Neuron (in vitro differentiated cells): ENCODE measurements at regions not wholly inside any gene's neighbourhood (a gene's known extent, or its start where the extent isn't known, plus 50 kb on each side); places are given as distances from the start of the nearest gene placed in this dataset.

ENCODE experiments used
- H2AFZ ChIP-seq: one replicate; pipeline ENCODE4 v1.6.1; 2013; ENCODE audit warnings: low read depth, mild to moderate bottlenecking, inconsistent platforms, low read length, moderate library complexity
- H3K27me3 ChIP-seq: one replicate; pipeline ENCODE4 v1.6.1; 2013; ENCODE audit warnings: low read length; ENCODE audit not compliant: insufficient read depth
- H3K36me3 ChIP-seq: one replicate; pipeline ENCODE4 v1.6.1; 2013; ENCODE audit warnings: low read length; ENCODE audit not compliant: insufficient read depth
- H3K4me1 ChIP-seq: one replicate; pipeline ENCODE4 v1.6.1; 2013; ENCODE audit warnings: low read length; ENCODE audit not compliant: insufficient read depth
- H3K4me3 ChIP-seq: 2 replicates; pipeline ENCODE4 v1.5.1; 2013; ENCODE audit warnings: mild to moderate bottlenecking, low read length, moderate library complexity
- H3K9me3 ChIP-seq: one replicate; pipeline ENCODE4 v1.6.1; 2013; ENCODE audit warnings: low read length

GRCh38 chr12:91810077-91810476 is 335.6 kb downstream of the BTG1 start:
- H3K36me3 ChIP-seq = no peaks in the 10 kb centered on the region
- H3K27me3 ChIP-seq = no peaks in the 10 kb centered on the region
- H3K4me1 ChIP-seq = no peaks in the 10 kb centered on the region
- peaks cover 5% of the 10 kb centered on the region for H3K9me3 ChIP-seq
- H3K4me3 ChIP-seq = no peak overlapping the region
- no peak overlapping the region for H2AFZ ChIP-seq

- no peaks in the 10 kb centered on the region for H3K4me1 ChIP-seq
- H3K27me3 ChIP-seq = no peaks in the 10 kb centered on the region
- no peak overlapping the region for H3K4me3 ChIP-seq
- peaks cover 4% of the 10 kb centered on the region for H3K9me3 ChIP-seq
- no peak overlapping the region for H2AFZ ChIP-seq
- no peaks in the 10 kb centered on the region for H3K36me3 ChIP-seq
These were observed 340.6 kb downstream of the BTG1 start for GRCh38 chr12:91805031-91805430.

GRCh38 chr12:91804533-91804932 is 341.1 kb downstream of the BTG1 start:
- Histone ChIP-seq H3K4me3 (no peak overlapping the region), H3K9me3 (peaks cover 4% of the 10 kb centered on the region), H3K4me1 (no peaks in the 10 kb centered on the region), H3K27me3 (no peaks in the 10 kb centered on the region), H3K36me3 (no peaks in the 10 kb centered on the region), H2AFZ (no peak overlapping the region)

GRCh38 chr12:91801048-91801447 is 344.6 kb downstream of the BTG1 start:
- no peaks in the 10 kb centered on the region for H3K36me3 ChIP-seq
- H3K4me1 ChIP-seq = no peaks in the 10 kb centered on the region
- H3K9me3 ChIP-seq = no peaks in the 10 kb centered on the region
- no peaks in the 10 kb centered on the region for H3K27me3 ChIP-seq
- no peak overlapping the region for H2AFZ ChIP-seq
- no peak overlapping the region for H3K4me3 ChIP-seq

- no peak overlapping the region for H3K4me3 ChIP-seq
- H3K27me3 ChIP-seq = no peaks in the 10 kb centered on the region
- no peaks in the 10 kb centered on the region for H3K36me3 ChIP-seq
- no peaks in the 10 kb centered on the region for H3K4me1 ChIP-seq
- H2AFZ ChIP-seq = no peak overlapping the region
- no peaks in the 10 kb centered on the region for H3K9me3 ChIP-seq
These were observed 352.0 kb downstream of the BTG1 start for GRCh38 chr12:91793676-91794075.

- Histone ChIP-seq H3K27me3 (no peaks in the 10 kb centered on the region), H2AFZ (no peak overlapping the region), H3K4me1 (no peaks in the 10 kb centered on the region), H3K4me3 (no peak overlapping the region), H3K36me3 (no peaks in the 10 kb centered on the region), H3K9me3 (no peaks in the 10 kb centered on the region)
These were observed 353.0 kb downstream of the BTG1 start for GRCh38 chr12:91792597-91792996.

- Histone ChIP-seq H2AFZ (peak overlapping the region; percentile 48), H3K4me1 (peaks cover 15% of the 10 kb centered on the region), H3K36me3 (no peaks in the 10 kb centered on the region), H3K27me3 (no peaks in the 10 kb centered on the region), H3K9me3 (peaks cover 2% of the 10 kb centered on the region), H3K4me3 (no peak overlapping the region)
These were observed 359.0 kb downstream of the BTG1 start for GRCh38 chr12:91786499-91787272.

- peaks cover 2% of the 10 kb centered on the region for H3K9me3 ChIP-seq
- no peak overlapping the region for H3K4me3 ChIP-seq
- no peaks in the 10 kb centered on the region for H3K36me3 ChIP-seq
- H3K4me1 ChIP-seq = peaks cover 15% of the 10 kb centered on the region
- H2AFZ ChIP-seq = peak overlapping the region; percentile 48
- no peaks in the 10 kb centered on the region for H3K27me3 ChIP-seq
These were observed 359.8 kb downstream of the BTG1 start for GRCh38 chr12:91785655-91786498.

- Histone ChIP-seq H3K36me3 (no peaks in the 10 kb centered on the region), H2AFZ (no peak overlapping the region), H3K9me3 (peaks cover 2% of the 10 kb centered on the region), H3K27me3 (no peaks in the 10 kb centered on the region), H3K4me3 (no peak overlapping the region), H3K4me1 (peaks cover 15% of the 10 kb centered on the region)
These were observed 364.5 kb downstream of the BTG1 start for GRCh38 chr12:91781114-91781513.

- H3K36me3 ChIP-seq = no peaks in the 10 kb centered on the region
- H3K9me3 ChIP-seq = peaks cover 2% of the 10 kb centered on the region
- H3K27me3 ChIP-seq = no peaks in the 10 kb centered on the region
- H3K4me1 ChIP-seq = peaks cover 9% of the 10 kb centered on the region
- H3K4me3 ChIP-seq = no peak overlapping the region
- no peak overlapping the region for H2AFZ ChIP-seq
These were observed 366.7 kb downstream of the BTG1 start for GRCh38 chr12:91778938-91779400.

GRCh38 chr12:91778091-91778832 is 367.4 kb downstream of the BTG1 start:
- H3K36me3 ChIP-seq = no peaks in the 10 kb centered on the region
- H3K27me3 ChIP-seq = no peaks in the 10 kb centered on the region
- H2AFZ ChIP-seq = peak overlapping the region; percentile 49
- H3K9me3 ChIP-seq = peaks cover under 1% of the 10 kb centered on the region
- H3K4me3 ChIP-seq = no peak overlapping the region
- peaks cover 9% of the 10 kb centered on the region for H3K4me1 ChIP-seq

GRCh38 chr12:91777268-91777992 is 368.2 kb downstream of the BTG1 start:
- no peak overlapping the region for H2AFZ ChIP-seq
- H3K4me3 ChIP-seq = no peak overlapping the region
- no peaks in the 10 kb centered on the region for H3K27me3 ChIP-seq
- no peaks in the 10 kb centered on the region for H3K36me3 ChIP-seq
- peaks cover 9% of the 10 kb centered on the region for H3K4me1 ChIP-seq
- H3K9me3 ChIP-seq = no peaks in the 10 kb centered on the region
